NCI-H524 (cell line): ENCODE measurements at regions not wholly inside any gene's neighbourhood (a gene's known extent, or its start where the extent isn't known, plus 50 kb on each side); places are given as distances from the start of the nearest gene placed in this dataset.
"Not testable (repeated sequence)": the region's sequence is repeated elsewhere in the genome, so short reads cannot be mapped to it uniquely, and the experiment has no call there.

ENCODE experiments used
- DNase-seq, 2 experiments: peaks; one replicate each; lab custom pipeline; 2025; lab: John Stamatoyannopoulos, UW

DNA sequence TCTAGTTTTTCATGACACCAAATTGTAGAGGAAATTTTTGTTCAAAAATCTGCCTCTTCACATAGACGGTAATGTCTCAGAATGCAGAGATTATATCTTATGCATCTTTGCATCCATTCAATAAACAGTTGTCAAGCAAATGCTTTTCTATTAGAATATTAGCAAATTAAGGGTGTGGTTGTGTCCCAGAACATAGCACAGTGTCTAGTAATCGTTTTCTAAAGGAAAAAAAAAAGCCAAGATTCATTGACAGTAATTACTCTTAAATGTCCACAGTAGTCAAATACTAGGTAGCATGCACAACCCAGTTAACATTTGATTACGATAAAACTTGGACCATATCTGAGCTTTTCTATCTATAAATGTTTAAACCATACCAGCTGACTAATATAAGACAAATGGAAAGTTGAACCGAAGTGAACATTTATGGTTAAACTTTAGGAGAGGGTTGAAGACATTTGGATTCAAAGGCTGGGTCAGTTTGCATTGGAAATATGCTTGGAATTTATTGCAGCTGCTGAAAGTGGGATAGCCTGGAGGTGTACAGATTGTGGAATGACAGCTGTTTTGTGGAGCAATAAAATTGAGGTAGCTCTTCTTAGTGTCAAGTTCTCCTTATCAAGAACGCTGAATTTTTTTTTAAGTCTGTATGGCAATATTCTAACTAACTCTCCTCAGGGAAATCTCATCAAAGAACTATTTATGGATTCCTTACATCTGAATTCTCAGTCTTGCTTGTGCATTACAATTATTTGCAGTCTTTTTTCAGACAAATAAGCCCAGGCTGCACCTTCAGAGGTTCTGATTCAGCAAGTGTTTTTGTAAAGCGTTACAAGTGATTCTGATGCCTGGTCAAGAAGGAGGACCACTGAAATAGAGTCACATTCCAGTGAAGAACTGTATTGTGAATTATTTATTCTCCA is 66.7 kb upstream of the ATP2B1 start:
- peak in 1 of 2 experiments; percentile 43 for DNase-seq

- no peak for DNase-seq
These were observed 66.0 kb upstream of the ATP2B1 start for GRCh38 chr12:89774645-89775044.

- DNase-seq, result peak; percentile 36 to 84
These were observed 61.8 kb upstream of the ATP2B1 start for GRCh38 chr12:89770391-89770790.

- peak in 1 of 2 experiments; percentile 59 for DNase-seq
These were observed 60.8 kb upstream of the ATP2B1 start for GRCh38 chr12:89769483-89769818.

DNA sequence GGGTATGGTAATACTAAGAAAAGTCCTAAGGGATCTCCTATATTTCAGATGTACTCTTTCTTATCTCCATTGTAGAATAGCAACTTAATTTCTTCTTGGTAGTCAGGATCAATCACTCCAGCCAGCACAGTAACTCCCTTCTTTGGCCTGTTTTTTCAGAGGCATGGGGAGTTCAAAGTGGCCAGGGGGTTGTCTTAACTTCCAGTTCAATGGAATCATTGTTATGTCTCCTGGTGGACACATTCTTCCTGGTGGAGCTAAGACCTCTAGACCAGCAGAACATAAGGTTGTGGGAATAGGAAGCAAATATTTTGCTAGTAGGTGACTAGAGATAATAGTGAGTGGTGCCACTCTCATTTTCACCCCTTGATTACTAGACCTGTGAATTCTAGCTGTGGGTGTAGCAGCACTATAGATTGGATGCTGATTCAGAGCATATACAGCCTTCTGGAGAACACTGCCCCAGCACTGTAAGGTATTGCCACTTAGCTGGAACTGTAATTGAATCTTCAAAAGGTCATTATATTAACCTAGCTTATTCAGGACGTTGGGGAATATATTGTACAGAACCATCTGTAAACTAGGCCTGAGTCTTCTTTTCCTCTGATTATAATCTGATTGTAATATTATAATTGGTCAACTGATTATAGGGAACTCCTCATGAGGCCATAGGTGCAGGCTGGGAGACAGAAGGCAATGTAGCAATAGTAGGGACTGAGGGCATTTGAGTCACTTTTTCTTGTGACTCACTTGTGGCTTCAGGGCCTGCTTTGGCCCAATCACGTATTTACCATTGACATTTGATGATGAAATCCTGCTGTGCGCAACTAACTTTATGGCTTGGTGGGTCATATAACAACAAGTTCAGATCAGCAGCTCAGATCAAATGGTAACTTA is 60.2 kb upstream of the ATP2B1 start:
- no peak for DNase-seq

GRCh38 chr12:89765959-89766824 is 57.6 kb upstream of the ATP2B1 start:
- DNase-seq, result no peak

DNA sequence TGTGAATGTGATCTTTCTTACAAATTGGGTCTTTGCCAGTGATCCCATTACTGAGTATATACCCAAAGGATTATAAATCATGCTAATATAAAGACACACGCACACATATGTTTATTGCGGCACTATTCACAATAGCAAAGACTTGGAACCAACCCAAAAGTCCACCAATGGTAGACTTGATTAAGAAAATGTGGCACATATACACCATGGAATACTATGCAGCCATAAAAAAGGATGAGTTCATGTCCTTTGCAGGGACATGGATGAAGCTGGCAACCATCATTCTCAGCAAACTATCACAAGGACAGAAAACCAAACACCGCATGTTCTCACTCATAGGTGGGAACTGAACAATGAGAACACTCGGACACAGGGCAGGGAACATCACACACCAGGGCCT is 55.5 kb upstream of the ATP2B1 start:
- DNase-seq, result not testable (repeated sequence)

GRCh38 chr12:89762498-89763170 is 54.0 kb upstream of the ATP2B1 start:
- DNase-seq, result no peak

GRCh38 chr12:89760783-89761182 is 52.1 kb upstream of the ATP2B1 start:
- no peak for DNase-seq
